ENCODE measurements at regions not wholly inside any gene's neighbourhood (a gene's known extent, or its start where the extent isn't known, plus 50 kb on each side); places are given as distances from the start of the nearest gene placed in this dataset.
"Not testable (repeated sequence)": the region's sequence is repeated elsewhere in the genome, so short reads cannot be mapped to it uniquely, and the experiment has no call there.

- Histone ChIP-seq H3K27ac (no peak overlapping the region), H3K27me3 (ENCODE audit: insufficient read depth, low read depth, severe bottlenecking) (no peaks in the 10 kb centered on the region), H3K4me3 (ENCODE audit: low read depth, low read length) (no peak overlapping the region), H3K9me3 (ENCODE audit: severe bottlenecking) (no peaks in the 10 kb centered on the region), H3K36me3 (no peaks in the 10 kb centered on the region)
- no peak for TF ChIP-seq CTCF (IDR thresholded peaks at IDR 0.05; ENCODE audit: low read depth, low read length)
- DNase-seq = no peak
Observed at GRCh38 chr11:87894961-87895360, 280.3 kb downstream of the RAB38 start.

- no peak for TF ChIP-seq CTCF (IDR thresholded peaks at IDR 0.05; ENCODE audit: low read depth, low read length)
- Histone ChIP-seq H3K9me3 (ENCODE audit: severe bottlenecking) (no peaks in the 10 kb centered on the region), H3K4me3 (ENCODE audit: low read depth, low read length) (no peak overlapping the region), H3K27me3 (ENCODE audit: insufficient read depth, low read depth, severe bottlenecking) (no peaks in the 10 kb centered on the region), H3K36me3 (no peaks in the 10 kb centered on the region), H3K27ac (no peak overlapping the region)
- no peak for DNase-seq
Observed at GRCh38 chr11:87892291-87892690, 283.0 kb downstream of the RAB38 start.

- H3K27me3 ChIP-seq (ENCODE audit: insufficient read depth, low read depth, severe bottlenecking) = no peaks in the 10 kb centered on the region
- H3K27ac ChIP-seq = no peak overlapping the region
- no peak for TF ChIP-seq CTCF (IDR thresholded peaks at IDR 0.05; ENCODE audit: low read depth, low read length)
- DNase-seq = no peak
- H3K9me3 ChIP-seq (ENCODE audit: severe bottlenecking) = no peaks in the 10 kb centered on the region
- H3K4me3 ChIP-seq (ENCODE audit: low read depth, low read length) = no peak overlapping the region
- H3K36me3 ChIP-seq = no peaks in the 10 kb centered on the region
Observed at GRCh38 chr11:87889126-87889525, 286.1 kb downstream of the RAB38 start.

- not testable (repeated sequence) for DNase-seq; H3K27ac ChIP-seq; H3K9me3 ChIP-seq (ENCODE audit: severe bottlenecking); H3K4me3 ChIP-seq (ENCODE audit: low read depth, low read length); H3K36me3 ChIP-seq; H3K27me3 ChIP-seq (ENCODE audit: insufficient read depth, low read depth, severe bottlenecking)
Observed at GRCh38 chr11:87885084-87885483, 290.2 kb downstream of the RAB38 start.

GRCh38 chr11:87879118-87879517, 296.1 kb downstream of the RAB38 start:
- Histone ChIP-seq H3K4me3 (ENCODE audit: low read depth, low read length) (no peak overlapping the region), H3K9me3 (ENCODE audit: severe bottlenecking) (no peaks in the 10 kb centered on the region), H3K36me3 (no peaks in the 10 kb centered on the region), H3K27ac (no peak overlapping the region), H3K27me3 (ENCODE audit: insufficient read depth, low read depth, severe bottlenecking) (no peaks in the 10 kb centered on the region)
- TF ChIP-seq CTCF (IDR thresholded peaks at IDR 0.05; ENCODE audit: low read depth, low read length) = no peak
- no peak for DNase-seq

- no peak overlapping the region for H3K4me3 ChIP-seq (ENCODE audit: low read depth, low read length)
- H3K36me3 ChIP-seq = no peaks in the 10 kb centered on the region
- TF ChIP-seq CTCF (IDR thresholded peaks at IDR 0.05; ENCODE audit: low read depth, low read length) = peak; percentile 32; the same call in 1 of the 2 replicates
- no peaks in the 10 kb centered on the region for H3K9me3 ChIP-seq (ENCODE audit: severe bottlenecking)
- DNase-seq = peak; percentile 32
- no peaks in the 10 kb centered on the region for H3K27me3 ChIP-seq (ENCODE audit: insufficient read depth, low read depth, severe bottlenecking)
- no peak overlapping the region for H3K27ac ChIP-seq
Observed at GRCh38 chr11:87878373-87878825, 296.8 kb downstream of the RAB38 start.

Data from WERI-Rb-1 (cell line).